ENCODE measurements at regions not wholly inside any gene's neighbourhood (a gene's known extent, or its start where the extent isn't known, plus 50 kb on each side); places are given as distances from the start of the nearest gene placed in this dataset.

GRCh38 chr7:41237956-41238355, 464.9 kb downstream of the INHBA start:
- TF ChIP-seq, protein P1, sequence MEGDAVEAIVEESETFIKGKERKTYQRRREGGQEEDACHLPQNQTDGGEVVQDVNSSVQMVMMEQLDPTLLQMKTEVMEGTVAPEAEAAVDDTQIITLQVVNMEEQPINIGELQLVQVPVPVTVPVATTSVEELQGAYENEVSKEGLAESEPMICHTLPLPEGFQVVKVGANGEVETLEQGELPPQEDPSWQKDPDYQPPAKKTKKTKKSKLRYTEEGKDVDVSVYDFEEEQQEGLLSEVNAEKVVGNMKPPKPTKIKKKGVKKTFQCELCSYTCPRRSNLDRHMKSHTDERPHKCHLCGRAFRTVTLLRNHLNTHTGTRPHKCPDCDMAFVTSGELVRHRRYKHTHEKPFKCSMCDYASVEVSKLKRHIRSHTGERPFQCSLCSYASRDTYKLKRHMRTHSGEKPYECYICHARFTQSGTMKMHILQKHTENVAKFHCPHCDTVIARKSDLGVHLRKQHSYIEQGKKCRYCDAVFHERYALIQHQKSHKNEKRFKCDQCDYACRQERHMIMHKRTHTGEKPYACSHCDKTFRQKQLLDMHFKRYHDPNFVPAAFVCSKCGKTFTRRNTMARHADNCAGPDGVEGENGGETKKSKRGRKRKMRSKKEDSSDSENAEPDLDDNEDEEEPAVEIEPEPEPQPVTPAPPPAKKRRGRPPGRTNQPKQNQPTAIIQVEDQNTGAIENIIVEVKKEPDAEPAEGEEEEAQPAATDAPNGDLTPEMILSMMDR (IDR thresholded peaks at IDR 0.05; ENCODE audit: control insufficient read depth, insufficient read depth, low read depth, low read length, missing control alignments): no peak
- no peak for DNase-seq (ENCODE audit: low read depth)
- no peak overlapping the region for H3K4me3 ChIP-seq (ENCODE audit: control insufficient read depth, low read depth, low read length)

GRCh38 chr7:41232086-41232485, 470.8 kb downstream of the INHBA start:
- TF ChIP-seq, protein P1 (IDR thresholded peaks at IDR 0.05; ENCODE audit: control insufficient read depth, insufficient read depth, low read depth, low read length, missing control alignments): no peak
- H3K4me3 ChIP-seq (ENCODE audit: control insufficient read depth, low read depth, low read length): no peak overlapping the region
- no peak for DNase-seq (ENCODE audit: low read depth)

DNA sequence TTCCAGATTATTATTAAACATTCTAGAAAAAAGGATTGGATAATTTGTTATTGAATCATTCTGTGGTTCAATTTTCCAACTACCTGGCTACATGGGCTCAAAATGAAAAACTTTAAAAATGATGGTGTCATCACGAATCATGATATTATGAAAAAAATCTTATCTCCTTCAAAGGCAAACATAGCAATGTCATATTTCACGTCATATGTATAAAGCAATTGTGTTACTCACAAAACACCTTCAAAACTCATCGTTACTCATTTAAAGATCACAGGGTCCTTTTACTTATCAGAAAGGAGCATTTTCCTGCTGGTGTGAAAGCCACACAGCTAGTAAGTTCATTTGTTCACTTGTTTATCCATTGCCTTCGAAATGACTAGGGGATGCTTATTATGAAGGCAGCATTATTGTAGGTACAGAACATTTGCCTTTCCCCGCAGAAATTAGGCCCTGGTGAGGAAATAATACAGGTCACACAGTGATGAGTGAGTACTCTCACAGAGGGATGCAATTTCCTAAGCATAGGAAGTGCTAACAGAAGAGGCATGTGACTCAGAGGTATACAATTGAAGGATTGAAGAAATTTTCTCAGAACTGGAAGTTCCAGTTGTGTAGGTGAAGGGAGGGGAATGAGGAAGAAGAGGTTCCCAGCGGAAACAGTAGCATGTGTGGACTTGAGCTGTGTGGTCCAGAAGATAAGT, 478.7 kb downstream of the INHBA start:
- TF ChIP-seq, protein P1 (IDR thresholded peaks at IDR 0.05; ENCODE audit: control insufficient read depth, insufficient read depth, low read depth, low read length, missing control alignments): no peak
- DNase-seq (ENCODE audit: low read depth): no peak
- no peak overlapping the region for H3K4me3 ChIP-seq (ENCODE audit: control insufficient read depth, low read depth, low read length)

DNA sequence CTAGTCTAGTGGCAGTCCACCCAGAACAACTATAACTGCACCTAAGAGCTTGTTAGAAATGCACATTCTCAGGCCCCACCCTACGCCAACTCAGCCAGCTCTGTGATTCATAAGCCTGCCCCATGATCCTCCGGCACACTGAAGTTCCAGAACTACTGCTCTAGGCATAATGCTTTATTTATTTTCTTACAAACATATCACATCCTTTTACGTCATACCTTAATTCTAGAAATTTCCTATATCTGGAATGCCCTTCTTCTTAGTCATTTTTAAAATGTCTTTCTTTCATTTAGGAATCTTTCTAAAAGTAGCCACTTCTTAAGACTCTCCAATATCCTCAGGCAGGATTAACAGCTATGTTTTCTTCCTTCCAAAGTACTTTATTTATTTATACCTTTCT, 480.1 kb downstream of the INHBA start:
- DNase-seq (ENCODE audit: low read depth): no peak
- TF ChIP-seq, protein P1 (IDR thresholded peaks at IDR 0.05; ENCODE audit: control insufficient read depth, insufficient read depth, low read depth, low read length, missing control alignments): no peak
- no peak overlapping the region for H3K4me3 ChIP-seq (ENCODE audit: control insufficient read depth, low read depth, low read length)

GRCh38 chr7:41220266-41220665, 482.6 kb downstream of the INHBA start:
- TF ChIP-seq, protein P1 (IDR thresholded peaks at IDR 0.05; ENCODE audit: control insufficient read depth, insufficient read depth, low read depth, low read length, missing control alignments): no peak
- no peak for DNase-seq (ENCODE audit: low read depth)
- H3K4me3 ChIP-seq (ENCODE audit: control insufficient read depth, low read depth, low read length): no peak overlapping the region

GRCh38 chr7:41219276-41219675, 483.6 kb downstream of the INHBA start:
- no peak overlapping the region for H3K4me3 ChIP-seq (ENCODE audit: control insufficient read depth, low read depth, low read length)
- no peak for DNase-seq (ENCODE audit: low read depth)
- TF ChIP-seq, protein P1 (IDR thresholded peaks at IDR 0.05; ENCODE audit: control insufficient read depth, insufficient read depth, low read depth, low read length, missing control alignments): no peak

Measured in AG09309 (cell line).